HG03460 (cell line): ENCODE measurements at regions not wholly inside any gene's neighbourhood (a gene's known extent, or its start where the extent isn't known, plus 50 kb on each side); places are given as distances from the start of the nearest gene placed in this dataset.

ENCODE experiments used
- ATAC-seq: cut with Tn5 transposase; IDR thresholded peaks from one replicate; pipeline ENCODE4 v1.9.1; 2021; ENCODE audit not compliant: unreplicated experiment

GRCh38 chr20:11429889-11430519, 487.7 kb upstream of the BTBD3 start:
- no peak for ATAC-seq

- ATAC-seq = no peak
Measured at GRCh38 chr20:11430652-11431051, 487.0 kb upstream of the BTBD3 start.

- no peak for ATAC-seq
Measured at GRCh38 chr20:11431621-11432020, 486.1 kb upstream of the BTBD3 start.

GRCh38 chr20:11432407-11432806, 485.3 kb upstream of the BTBD3 start:
- ATAC-seq = no peak

GRCh38 chr20:11436113-11436905, 481.4 kb upstream of the BTBD3 start:
- ATAC-seq = no peak

- ATAC-seq = no peak
Measured at GRCh38 chr20:11437090-11437489, 480.6 kb upstream of the BTBD3 start.

GRCh38 chr20:11437611-11438380, 479.9 kb upstream of the BTBD3 start:
- ATAC-seq = no peak

- ATAC-seq = no peak
Measured at GRCh38 chr20:11438412-11438811, 479.3 kb upstream of the BTBD3 start.

- no peak for ATAC-seq
Measured at GRCh38 chr20:11443382-11444119, 474.1 kb upstream of the BTBD3 start.

- no peak for ATAC-seq
Measured at GRCh38 chr20:11445161-11445560, 472.5 kb upstream of the BTBD3 start.

GRCh38 chr20:11445891-11446290, 471.8 kb upstream of the BTBD3 start:
- ATAC-seq = no peak

- ATAC-seq = no peak
Measured at GRCh38 chr20:11447371-11448100, 470.2 kb upstream of the BTBD3 start.

- ATAC-seq = no peak
Measured at GRCh38 chr20:11448554-11448953, 469.1 kb upstream of the BTBD3 start.

GRCh38 chr20:11451793-11452291, 465.9 kb upstream of the BTBD3 start:
- ATAC-seq = no peak

- no peak for ATAC-seq
Measured at GRCh38 chr20:11452326-11452725, 465.4 kb upstream of the BTBD3 start.

GRCh38 chr20:11453430-11453829, 464.3 kb upstream of the BTBD3 start:
- ATAC-seq = no peak

- ATAC-seq = peak; percentile 39
Measured at GRCh38 chr20:11454966-11455799, 462.5 kb upstream of the BTBD3 start.

GRCh38 chr20:11457488-11457887, 460.2 kb upstream of the BTBD3 start:
- ATAC-seq = no peak

- ATAC-seq = no peak
Measured at GRCh38 chr20:11459090-11459890, 458.4 kb upstream of the BTBD3 start.
